ENCODE measurements at regions not wholly inside any gene's neighbourhood (a gene's known extent, or its start where the extent isn't known, plus 50 kb on each side); places are given as distances from the start of the nearest gene placed in this dataset.
"Not testable (repeated sequence)": the region's sequence is repeated elsewhere in the genome, so short reads cannot be mapped to it uniquely, and the experiment has no call there.

- DNase-seq: no peak
Observed at GRCh38 chr11:24086921-24087320, 409.9 kb upstream of the LUZP2 start.

- DNase-seq: no peak
Observed at GRCh38 chr11:24091594-24091993, 405.3 kb upstream of the LUZP2 start.

GRCh38 chr11:24093375-24093774 lies 403.5 kb upstream of the LUZP2 start:
- DNase-seq: no peak

GRCh38 chr11:24108609-24109008 lies 388.2 kb upstream of the LUZP2 start:
- DNase-seq: no peak

GRCh38 chr11:24122291-24122690 lies 374.6 kb upstream of the LUZP2 start:
- DNase-seq: no peak

GRCh38 chr11:24124876-24125275 lies 372.0 kb upstream of the LUZP2 start:
- no peak for DNase-seq

GRCh38 chr11:24131698-24132097 lies 365.2 kb upstream of the LUZP2 start:
- no peak for DNase-seq

GRCh38 chr11:24132471-24132870 lies 364.4 kb upstream of the LUZP2 start:
- no peak for DNase-seq

- DNase-seq: no peak
Observed at GRCh38 chr11:24134879-24135589, 361.8 kb upstream of the LUZP2 start.

- no peak for DNase-seq
Observed at GRCh38 chr11:24142062-24142461, 354.8 kb upstream of the LUZP2 start.

GRCh38 chr11:24145411-24145810 lies 351.4 kb upstream of the LUZP2 start:
- DNase-seq: peak; percentile 7

GRCh38 chr11:24153337-24153736 lies 343.5 kb upstream of the LUZP2 start:
- no peak for DNase-seq

- no peak for DNase-seq
Observed at GRCh38 chr11:24155792-24156191, 341.1 kb upstream of the LUZP2 start.

- DNase-seq: no peak
Observed at GRCh38 chr11:24157316-24157715, 339.5 kb upstream of the LUZP2 start.

- no peak for DNase-seq
Observed at GRCh38 chr11:24161587-24161986, 335.3 kb upstream of the LUZP2 start.

GRCh38 chr11:24163146-24163545 lies 333.7 kb upstream of the LUZP2 start:
- DNase-seq: no peak

- no peak for DNase-seq
Observed at GRCh38 chr11:24163841-24164240, 333.0 kb upstream of the LUZP2 start.

- peak; percentile 3 for DNase-seq
Observed at GRCh38 chr11:24171869-24172268, 325.0 kb upstream of the LUZP2 start.

- no peak for DNase-seq
Observed at GRCh38 chr11:24181395-24182047, 315.3 kb upstream of the LUZP2 start.

GRCh38 chr11:24185535-24185934 lies 311.3 kb upstream of the LUZP2 start:
- not testable (repeated sequence) for DNase-seq

- DNase-seq: no peak
Observed at GRCh38 chr11:24196733-24197132, 300.1 kb upstream of the LUZP2 start.

GRCh38 chr11:24198481-24198880 lies 298.4 kb upstream of the LUZP2 start:
- peak; percentile 34 for DNase-seq

- DNase-seq: no peak
Observed at GRCh38 chr11:24199461-24199860, 297.4 kb upstream of the LUZP2 start.

GRCh38 chr11:24206030-24206429 lies 290.8 kb upstream of the LUZP2 start:
- no peak for DNase-seq

GRCh38 chr11:24206511-24206910 lies 290.3 kb upstream of the LUZP2 start:
- no peak for DNase-seq
